ENCODE measurements at regions not wholly inside any gene's neighbourhood (a gene's known extent, or its start where the extent isn't known, plus 50 kb on each side); places are given as distances from the start of the nearest gene placed in this dataset.

- H3K9me3 ChIP-seq (ENCODE audit: control insufficient read depth in 4 of 4, insufficient read depth in 3 of 4, low read length in 3 of 4) = peaks cover 0 to 2% (median 0%) of the 10 kb centered on the region in 4 donors
- ATAC-seq (ENCODE audit: insufficient read depth, low FRiP score) (no peak), DNase-seq (no peak)
- H3K4me3 ChIP-seq = no peak overlapping the region
- H3K9ac ChIP-seq (ENCODE audit: insufficient read depth in 1 of 2, low read length in 2 of 2) = no peak overlapping the region
- TF ChIP-seq CTCF (IDR thresholded peaks at IDR 0.05; ENCODE audit: control extremely low read depth, extremely low read depth) = no peak
- no peaks in the 10 kb centered on the region for H3K4me1 ChIP-seq (ENCODE audit: control insufficient read depth in 5 of 5, insufficient read depth in 5 of 5, low read length in 5 of 5)
- H3K27me3 ChIP-seq (ENCODE audit: control insufficient read depth in 3 of 3, insufficient read depth in 3 of 3, low read length in 2 of 3) = no peaks in the 10 kb centered on the region
- 84 to 85% methylated on average over 2 of the region's 2 CpGs for WGBS, 2 donors
- no peaks in the 10 kb centered on the region for H3K36me3 ChIP-seq (ENCODE audit: control insufficient read depth in 4 of 4, insufficient read depth in 4 of 4, low read length in 4 of 4)
- no peak overlapping the region for H3K27ac ChIP-seq (ENCODE audit: low read depth in 1 of 2, low read length in 1 of 2)
Measured at GRCh38 chr3:88852606-88853005, 254.8 kb upstream of the EPHA3 start.

GRCh38 chr3:88863196-88863595 is 244.2 kb upstream of the EPHA3 start:
- Histone ChIP-seq H3K36me3 (ENCODE audit: control insufficient read depth in 4 of 4, insufficient read depth in 4 of 4, low read length in 4 of 4) (no peaks in the 10 kb centered on the region), H3K4me1 (ENCODE audit: control insufficient read depth in 5 of 5, insufficient read depth in 5 of 5, low read length in 5 of 5) (no peaks in the 10 kb centered on the region), H3K9me3 (ENCODE audit: control insufficient read depth in 4 of 4, insufficient read depth in 3 of 4, low read length in 3 of 4) (no peaks in the 10 kb centered on the region), H3K27me3 (ENCODE audit: control insufficient read depth in 3 of 3, insufficient read depth in 3 of 3, low read length in 2 of 3) (no peaks in the 10 kb centered on the region), H3K9ac (ENCODE audit: insufficient read depth in 1 of 2, low read length in 2 of 2) (no peak overlapping the region), H3K27ac (ENCODE audit: low read depth in 1 of 2, low read length in 1 of 2) (no peak overlapping the region), H3K4me3 (no peak overlapping the region)
- WGBS, 2 donors = 81 to 82% methylated on average over 3 of the region's 3 CpGs
- ATAC-seq (ENCODE audit: insufficient read depth, low FRiP score) = no peak
- TF ChIP-seq CTCF (IDR thresholded peaks at IDR 0.05; ENCODE audit: control extremely low read depth, extremely low read depth) = no peak
- no peak for DNase-seq

GRCh38 chr3:88876724-88877123 is 230.7 kb upstream of the EPHA3 start:
- H3K27ac ChIP-seq (ENCODE audit: low read depth in 1 of 2, low read length in 1 of 2) = no peak overlapping the region
- ATAC-seq (ENCODE audit: insufficient read depth, low FRiP score) (no peak), DNase-seq (no peak)
- no peak for TF ChIP-seq CTCF (IDR thresholded peaks at IDR 0.05; ENCODE audit: control extremely low read depth, extremely low read depth)
- H3K4me3 ChIP-seq = no peak overlapping the region
- no peaks in the 10 kb centered on the region for H3K4me1 ChIP-seq (ENCODE audit: control insufficient read depth in 5 of 5, insufficient read depth in 5 of 5, low read length in 5 of 5)
- no peak overlapping the region for H3K9ac ChIP-seq (ENCODE audit: insufficient read depth in 1 of 2, low read length in 2 of 2)
- no peaks in the 10 kb centered on the region for H3K27me3 ChIP-seq (ENCODE audit: control insufficient read depth in 3 of 3, insufficient read depth in 3 of 3, low read length in 2 of 3)
- no peaks in the 10 kb centered on the region for H3K9me3 ChIP-seq (ENCODE audit: control insufficient read depth in 4 of 4, insufficient read depth in 3 of 4, low read length in 3 of 4)
- 92 to 93% methylated on average over 4 of the region's 4 CpGs for WGBS, 2 donors
- no peaks in the 10 kb centered on the region for H3K36me3 ChIP-seq (ENCODE audit: control insufficient read depth in 4 of 4, insufficient read depth in 4 of 4, low read length in 4 of 4)

GRCh38 chr3:88879905-88880304 is 227.5 kb upstream of the EPHA3 start:
- Histone ChIP-seq H3K4me1 (ENCODE audit: control insufficient read depth in 5 of 5, insufficient read depth in 5 of 5, low read length in 5 of 5) (no peaks in the 10 kb centered on the region), H3K27me3 (ENCODE audit: control insufficient read depth in 3 of 3, insufficient read depth in 3 of 3, low read length in 2 of 3) (no peaks in the 10 kb centered on the region), H3K27ac (ENCODE audit: low read depth in 1 of 2, low read length in 1 of 2) (no peak overlapping the region), H3K36me3 (ENCODE audit: control insufficient read depth in 4 of 4, insufficient read depth in 4 of 4, low read length in 4 of 4) (no peaks in the 10 kb centered on the region), H3K9ac (ENCODE audit: insufficient read depth in 1 of 2, low read length in 2 of 2) (no peak overlapping the region), H3K4me3 (no peak overlapping the region), H3K9me3 (ENCODE audit: control insufficient read depth in 4 of 4, insufficient read depth in 3 of 4, low read length in 3 of 4) (no peaks in the 10 kb centered on the region)
- ATAC-seq (ENCODE audit: insufficient read depth, low FRiP score) (no peak), DNase-seq (no peak)
- 85 to 93% methylated on average over 3 of the region's 3 CpGs for WGBS, 2 donors
- TF ChIP-seq CTCF (IDR thresholded peaks at IDR 0.05; ENCODE audit: control extremely low read depth, extremely low read depth) = no peak

Measured in lung (tissue), 11 donors.